Keratinocyte (primary cell): ENCODE measurements at regions not wholly inside any gene's neighbourhood (a gene's known extent, or its start where the extent isn't known, plus 50 kb on each side); places are given as distances from the start of the nearest gene placed in this dataset.

Source experiments
- DNase-seq: peaks from one replicate; pipeline ENCODE4 v3.0.0-alpha.2; 2011; ENCODE audit warnings: low read depth, missing footprints, low spot score
- FAIRE-seq: peaks from 2 replicates; lab custom pipeline; 2011; peaks lifted over from hg19 to GRCh38; lab: Jason Lieb, UNC
- H2AFZ ChIP-seq: 2 replicates; pipeline ENCODE4 v1.6.0; 2012; ENCODE audit warnings: low read length, control low read depth, inconsistent platforms; ENCODE audit not compliant: control insufficient read depth
- H3K27ac ChIP-seq: 2 replicates; pipeline ENCODE4 v1.5.1; 2011; ENCODE audit warnings: low read length; ENCODE audit not compliant: control insufficient read depth, insufficient read depth
- H3K27me3 ChIP-seq: 3 replicates; pipeline ENCODE4 v1.6.0; 2011; ENCODE audit warnings: low read length; ENCODE audit not compliant: control insufficient read depth, insufficient read depth; ENCODE audit errors: extremely low read depth
- H3K36me3 ChIP-seq, 2 experiments: 2 replicates in 1 of 2; 3 replicates in 1 of 2; pipeline ENCODE4 v1.5.1; 2011; ENCODE audit warnings: low read length in 2 of 2, mild to moderate bottlenecking in 1 of 2; ENCODE audit not compliant: control insufficient read depth in 2 of 2, insufficient read depth in 2 of 2; ENCODE audit errors: extremely low read depth in 1 of 2
- H3K4me1 ChIP-seq: 3 replicates; pipeline ENCODE4 v1.5.1; 2011; ENCODE audit warnings: low read length; ENCODE audit not compliant: control insufficient read depth, insufficient read depth; ENCODE audit errors: extremely low read depth
- H3K4me2 ChIP-seq: 3 replicates; pipeline ENCODE4 v1.6.0; 2011; ENCODE audit warnings: low read depth, low read length; ENCODE audit not compliant: control insufficient read depth, insufficient read depth; ENCODE audit errors: extremely low read depth
- H3K4me3 ChIP-seq, 3 experiments: fragments of 200-600 bp in 1 of 3; sonication (generic) in 1 of 3; 2 replicates in 2 of 3; 3 replicates in 1 of 3; pipeline ENCODE4 v1.5.1; 2011 to 2016; ENCODE audit warnings: low read length in 3 of 3, mild to moderate bottlenecking in 3 of 3, control low read depth in 2 of 3, inconsistent platforms in 1 of 3, low read depth in 1 of 3, mixed read lengths in 1 of 3, mixed run types in 1 of 3, moderate library complexity in 1 of 3; ENCODE audit not compliant: control insufficient read depth in 2 of 3, insufficient read depth in 2 of 3; ENCODE audit errors: extremely low read depth in 1 of 3
- H3K79me2 ChIP-seq: 2 replicates; pipeline ENCODE4 v1.6.0; 2012; ENCODE audit warnings: low read length; ENCODE audit not compliant: control insufficient read depth, insufficient read depth
- H3K9ac ChIP-seq: 3 replicates; pipeline ENCODE4 v1.6.0; 2011; ENCODE audit warnings: low read length; ENCODE audit not compliant: control insufficient read depth, insufficient read depth; ENCODE audit errors: extremely low read depth
- H3K9me1 ChIP-seq: 3 replicates; pipeline ENCODE4 v1.6.0; 2011; ENCODE audit warnings: low read length; ENCODE audit not compliant: control insufficient read depth, insufficient read depth; ENCODE audit errors: extremely low read depth
- H3K9me3 ChIP-seq: 2 replicates; pipeline ENCODE4 v1.5.1; 2012; ENCODE audit warnings: low read depth, low read length; ENCODE audit not compliant: control insufficient read depth
- H4K20me1 ChIP-seq: 3 replicates; pipeline ENCODE4 v1.6.0; 2011; ENCODE audit warnings: low read length; ENCODE audit not compliant: control insufficient read depth, insufficient read depth; ENCODE audit errors: extremely low read depth
- EZH2 ChIP-seq: IDR thresholded peaks from one replicate; pipeline ENCODE4 v1.6.1; 2012; ENCODE audit warnings: inconsistent platforms, mild to moderate bottlenecking, low read length, moderate library complexity
- dilution Hi-C: fragments of 300-500 bp; cut with MboI; formaldehyde crosslinking; loops from one replicate; pipeline ENCODE4 v1.7.0; 2020; ENCODE audit warnings: low sequenced_read_pairs; ENCODE audit not compliant: extremely low pct_ligation_motif_present
- TF ChIP-seq, protein P1 (sequence below), 3 experiments: IDR thresholded peaks in 1 of 3; conservative IDR thresholded peaks in 1 of 3; optimal IDR thresholded peaks in 1 of 3; 2 replicates in 2 of 3; 3 replicates in 1 of 3; pipeline versions ENCODE3 to v1.5.1; 2011; ENCODE audit warnings: low read length in 3 of 3, mild to moderate bottlenecking in 3 of 3, moderate library complexity in 2 of 3, control low read depth in 1 of 3, inconsistent platforms in 1 of 3; ENCODE audit not compliant: insufficient read depth in 2 of 3; ENCODE audit errors: extremely low read depth in 1 of 3

DNA sequence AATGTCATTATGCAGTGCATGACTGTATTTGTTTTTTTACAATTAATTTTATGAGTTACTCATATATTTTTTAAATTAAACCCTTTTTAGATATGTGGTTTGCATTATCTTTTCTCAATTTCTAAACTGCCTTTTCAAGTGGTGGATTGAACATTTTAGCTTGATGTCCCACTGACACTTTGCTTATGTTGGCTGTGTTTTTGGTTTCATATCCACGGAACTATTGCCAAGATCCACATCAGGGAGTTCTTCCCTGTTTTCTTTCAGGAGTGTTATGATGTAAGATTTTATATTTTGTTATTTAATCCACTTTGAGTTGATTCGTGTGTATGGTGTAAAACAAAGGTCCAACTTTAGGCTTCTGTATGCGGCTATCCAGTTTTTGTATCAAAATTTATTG is 1144.9 kb upstream of the EYS start:
- H2AFZ ChIP-seq: no peak overlapping the region
- H3K9me3 ChIP-seq: no peaks in the 10 kb centered on the region
- H3K9ac ChIP-seq: no peak overlapping the region
- TF ChIP-seq, protein P1, sequence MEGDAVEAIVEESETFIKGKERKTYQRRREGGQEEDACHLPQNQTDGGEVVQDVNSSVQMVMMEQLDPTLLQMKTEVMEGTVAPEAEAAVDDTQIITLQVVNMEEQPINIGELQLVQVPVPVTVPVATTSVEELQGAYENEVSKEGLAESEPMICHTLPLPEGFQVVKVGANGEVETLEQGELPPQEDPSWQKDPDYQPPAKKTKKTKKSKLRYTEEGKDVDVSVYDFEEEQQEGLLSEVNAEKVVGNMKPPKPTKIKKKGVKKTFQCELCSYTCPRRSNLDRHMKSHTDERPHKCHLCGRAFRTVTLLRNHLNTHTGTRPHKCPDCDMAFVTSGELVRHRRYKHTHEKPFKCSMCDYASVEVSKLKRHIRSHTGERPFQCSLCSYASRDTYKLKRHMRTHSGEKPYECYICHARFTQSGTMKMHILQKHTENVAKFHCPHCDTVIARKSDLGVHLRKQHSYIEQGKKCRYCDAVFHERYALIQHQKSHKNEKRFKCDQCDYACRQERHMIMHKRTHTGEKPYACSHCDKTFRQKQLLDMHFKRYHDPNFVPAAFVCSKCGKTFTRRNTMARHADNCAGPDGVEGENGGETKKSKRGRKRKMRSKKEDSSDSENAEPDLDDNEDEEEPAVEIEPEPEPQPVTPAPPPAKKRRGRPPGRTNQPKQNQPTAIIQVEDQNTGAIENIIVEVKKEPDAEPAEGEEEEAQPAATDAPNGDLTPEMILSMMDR (optimal IDR thresholded peaks at IDR 0.05 in 1 of 3, IDR thresholded peaks at IDR 0.05 in 1 of 3, conservative IDR thresholded peaks at IDR 0.05 in 1 of 3; ENCODE audit: extremely low read depth in 1 of 3, insufficient read depth in 2 of 3, low read length in 3 of 3): no peak
- no peak for TF ChIP-seq EZH2
- H3K27me3 ChIP-seq: no peaks in the 10 kb centered on the region
- no peak for DNase-seq
- H4K20me1 ChIP-seq: no peaks in the 10 kb centered on the region
- no peak overlapping the region for H3K4me3 ChIP-seq
- no peak overlapping the region for H3K4me2 ChIP-seq
- no peaks in the 10 kb centered on the region for H3K4me1 ChIP-seq
- no peak for FAIRE-seq
- no peak overlapping the region for H3K27ac ChIP-seq
- H3K9me1 ChIP-seq: no peaks in the 10 kb centered on the region
- dilution Hi-C loops: no loop called here
- no peaks in the 10 kb centered on the region for H3K36me3 ChIP-seq
- no peaks in the 10 kb centered on the region for H3K79me2 ChIP-seq

DNA sequence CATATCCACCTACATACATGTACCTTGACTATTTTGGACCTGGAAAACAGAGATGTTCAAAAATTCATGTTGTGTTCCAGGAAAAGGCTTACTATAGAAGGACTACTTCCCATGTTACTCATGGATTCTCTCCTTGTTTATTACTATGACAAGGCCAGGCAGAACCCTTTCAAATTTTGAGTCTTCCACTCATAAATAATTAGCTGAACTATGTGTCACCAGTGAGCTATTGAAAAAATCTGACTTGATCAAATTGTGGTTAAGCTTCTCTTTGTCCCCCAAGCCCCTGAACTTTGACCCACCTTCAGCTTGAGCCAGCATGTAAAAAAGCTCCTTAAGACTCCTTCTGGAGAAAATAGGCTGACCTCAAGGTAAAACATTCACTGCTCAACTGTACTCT is 1142.8 kb upstream of the EYS start:
- no peaks in the 10 kb centered on the region for H4K20me1 ChIP-seq
- H3K4me1 ChIP-seq: no peaks in the 10 kb centered on the region
- H3K36me3 ChIP-seq: no peaks in the 10 kb centered on the region
- no peaks in the 10 kb centered on the region for H3K79me2 ChIP-seq
- H3K9me3 ChIP-seq: no peaks in the 10 kb centered on the region
- DNase-seq: no peak
- no peak overlapping the region for H3K27ac ChIP-seq
- H3K4me3 ChIP-seq: no peak overlapping the region
- no peaks in the 10 kb centered on the region for H3K9me1 ChIP-seq
- no peak for FAIRE-seq
- no peak overlapping the region for H3K4me2 ChIP-seq
- H3K9ac ChIP-seq: no peak overlapping the region
- TF ChIP-seq, protein P1 (optimal IDR thresholded peaks at IDR 0.05 in 1 of 3, IDR thresholded peaks at IDR 0.05 in 1 of 3, conservative IDR thresholded peaks at IDR 0.05 in 1 of 3; ENCODE audit: extremely low read depth in 1 of 3, insufficient read depth in 2 of 3, low read length in 3 of 3): no peak
- TF ChIP-seq EZH2: no peak
- H3K27me3 ChIP-seq: no peaks in the 10 kb centered on the region
- H2AFZ ChIP-seq: no peak overlapping the region
- dilution Hi-C loops: no loop called here
